Fibroblast of the aortic adventitia (primary cell): ENCODE measurements at regions not wholly inside any gene's neighbourhood (a gene's known extent, or its start where the extent isn't known, plus 50 kb on each side); places are given as distances from the start of the nearest gene placed in this dataset.
"Not testable (repeated sequence)": the region's sequence is repeated elsewhere in the genome, so short reads cannot be mapped to it uniquely, and the experiment has no call there.

ENCODE experiments used
- DNase-seq: peaks from one replicate; pipeline ENCODE4 v3.0.0-alpha.2; 2010; ENCODE audit warnings: low read depth
- H3K4me3 ChIP-seq: 2 replicates; pipeline ENCODE4 v1.5.1; 2011; ENCODE audit warnings: low read depth, mild to moderate bottlenecking, control low read depth, low read length, moderate library complexity
- CTCF ChIP-seq: IDR thresholded peaks from 2 replicates; pipeline ENCODE4 v1.5.1; 2011; ENCODE audit warnings: mild to moderate bottlenecking, low read length, control low read depth, inconsistent platforms; ENCODE audit not compliant: insufficient read depth

- no peak for DNase-seq
- no peak overlapping the region for H3K4me3 ChIP-seq
- TF ChIP-seq CTCF = no peak
These were observed 152.4 kb downstream of the TENT5D start for GRCh38 chrX:80572636-80573035.

GRCh38 chrX:80573275-80573674 lies 153.0 kb downstream of the TENT5D start:
- no peak overlapping the region for H3K4me3 ChIP-seq
- TF ChIP-seq CTCF = no peak
- DNase-seq = no peak

- DNase-seq, H3K4me3 ChIP-seq: not testable (repeated sequence)
These were observed 154.3 kb downstream of the TENT5D start for GRCh38 chrX:80574486-80575086.

- TF ChIP-seq CTCF = no peak
- no peak overlapping the region for H3K4me3 ChIP-seq
- DNase-seq = peak; percentile 35
These were observed 156.0 kb downstream of the TENT5D start for GRCh38 chrX:80576267-80576666.

- H3K4me3 ChIP-seq = no peak overlapping the region
- peak; percentile 2 for DNase-seq
- TF ChIP-seq CTCF = no peak
These were observed 156.7 kb downstream of the TENT5D start for GRCh38 chrX:80576806-80577533.

- TF ChIP-seq CTCF = peak; percentile 63
- DNase-seq = peak; percentile 56
These were observed 158.4 kb downstream of the TENT5D start for GRCh38 chrX:80578517-80579105.

GRCh38 chrX:80590992-80591391 lies 170.7 kb downstream of the TENT5D start:
- not testable (repeated sequence) for DNase-seq, H3K4me3 ChIP-seq

More at GRCh38 chrX:80578517-80579105, 158.4 kb downstream of the TENT5D start:
- no peak overlapping the region for H3K4me3 ChIP-seq
